SK-N-SH (cell line): ENCODE measurements at regions not wholly inside any gene's neighbourhood (a gene's known extent, or its start where the extent isn't known, plus 50 kb on each side); places are given as distances from the start of the nearest gene placed in this dataset.

Source experiments
- CTCF ChIP-seq: fragments of 200-600 bp; sonication (generic); IDR thresholded peaks from 2 replicates; pipeline ENCODE4 v1.6.1; 2017; ENCODE audit warnings: antibody characterized with exemption, mild to moderate bottlenecking, moderate library complexity
- EP300 ChIP-seq, 2 experiments: IDR thresholded peaks; 2 replicates each; pipeline versions ENCODE4 v1.4.0 to v1.6.1; 2012; ENCODE audit warnings: borderline replicate concordance in 1 of 2, low read depth in 1 of 2, low read length in 1 of 2
- EZH2phosphoT487 ChIP-seq: fragments of 200-600 bp; sonication (generic); IDR thresholded peaks from 2 replicates; pipeline ENCODE4 v1.6.1; 2017; ENCODE audit warnings: low read depth, mixed run types, mild to moderate bottlenecking, antibody characterized with exemption, moderate library complexity, borderline replicate concordance
- FOXM1 ChIP-seq: IDR thresholded peaks from 2 replicates; pipeline ENCODE4 v1.4.0; 2012; ENCODE audit warnings: low read depth, mild to moderate bottlenecking
- IRF3 ChIP-seq: fragments of 150-350 bp; IDR thresholded peaks from 2 replicates; pipeline ENCODE4 v1.6.1; 2016; ENCODE audit warnings: mild to moderate bottlenecking, low read depth, low read length
- JUND ChIP-seq: IDR thresholded peaks from 2 replicates; pipeline ENCODE4 v1.4.0; 2012
- PBX3 ChIP-seq: IDR thresholded peaks from 2 replicates; pipeline ENCODE4; 2012
- POLR2AphosphoS5 ChIP-seq: IDR thresholded peaks from 2 replicates; pipeline ENCODE4 v1.6.1; 2012; ENCODE audit warnings: low read depth, low read length
- REST ChIP-seq: IDR thresholded peaks from 2 replicates; pipeline ENCODE4 v1.6.1; 2012; ENCODE audit warnings: mild to moderate bottlenecking, low read depth, low read length, moderate library complexity
- RXRA ChIP-seq: IDR thresholded peaks from 2 replicates; pipeline ENCODE4 v1.4.0; 2012; ENCODE audit warnings: low read depth, mild to moderate bottlenecking, borderline replicate concordance
- SIN3A ChIP-seq: IDR thresholded peaks from 2 replicates; pipeline ENCODE4 v1.6.1; 2012; ENCODE audit warnings: low read depth, mild to moderate bottlenecking, low read length, moderate library complexity, borderline replicate concordance

- no peak for TF ChIP-seq CTCF
- no peak for TF ChIP-seq EZH2phosphoT487
- no peak for TF ChIP-seq JUND
- TF ChIP-seq EP300 (IDR thresholded peaks at IDR 0.05; ENCODE audit: borderline replicate concordance in 1 of 2, low read depth in 1 of 2, low read length in 1 of 2): no peak
- no peak for TF ChIP-seq REST
- no peak for TF ChIP-seq RXRA
- TF ChIP-seq POLR2AphosphoS5: no peak
- TF ChIP-seq SIN3A: no peak
- no peak for TF ChIP-seq PBX3
- no peak for TF ChIP-seq FOXM1
- no peak for TF ChIP-seq IRF3
Measured at GRCh38 chr1:59139396-59139795, 157.5 kb upstream of the FGGY start.
